ENCODE measurements at regions not wholly inside any gene's neighbourhood (a gene's known extent, or its start where the extent isn't known, plus 50 kb on each side); places are given as distances from the start of the nearest gene placed in this dataset.

DNA sequence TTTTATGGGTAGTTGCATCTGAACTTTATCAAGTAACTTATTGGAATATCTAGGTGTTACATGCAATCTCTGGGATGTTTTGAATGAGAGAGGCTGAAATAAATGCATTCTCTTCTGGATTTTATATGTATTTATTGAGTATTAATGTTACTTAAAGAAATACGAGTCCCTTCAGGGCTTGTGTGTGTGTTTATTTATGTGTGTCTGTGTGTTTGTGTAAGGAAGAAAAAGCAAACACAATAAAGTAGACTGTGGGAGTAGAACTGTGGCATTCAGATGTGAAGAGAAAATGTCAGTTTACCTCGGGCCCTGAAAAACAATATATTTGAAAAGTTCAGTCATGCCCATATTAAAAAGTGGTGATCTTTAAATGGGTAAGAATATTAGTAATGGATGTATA, 250.5 kb downstream of the RPL10L start:
- intact Hi-C loops (cut with micrococcal nuclease): no loop called here
- ChIA-PET POLR2A (no interaction called here), CTCF (no interaction called here)
- H3K36me3 Mint-ChIP-seq (ENCODE audit: low read depth): no peaks in the 10 kb centered on the region
- H3K4me1 Mint-ChIP-seq: no peaks in the 10 kb centered on the region
- H3K9me3 Mint-ChIP-seq: no peaks in the 10 kb centered on the region
- ATAC-seq (ENCODE audit: low read depth) (no peak), DNase-seq (no peak)
- H3K4me3 Mint-ChIP-seq: no peak overlapping the region
- H3K27ac Mint-ChIP-seq: no peak overlapping the region
- H3K27me3 Mint-ChIP-seq: no peaks in the 10 kb centered on the region
- no peak for TF ChIP-seq CTCF (IDR thresholded peaks at IDR 0.05)

- Mint-ChIP-seq H3K9me3 (peaks cover under 1% of the 10 kb centered on the region), H3K27me3 (no peaks in the 10 kb centered on the region), H3K36me3 (ENCODE audit: low read depth) (no peaks in the 10 kb centered on the region), H3K4me3 (no peak overlapping the region), H3K4me1 (no peaks in the 10 kb centered on the region), H3K27ac (no peak overlapping the region)
- ATAC-seq (ENCODE audit: low read depth): no peak
- intact Hi-C loops (cut with micrococcal nuclease): no loop called here
- ChIA-PET POLR2A (no interaction called here), CTCF (no interaction called here)
- no peak for DNase-seq
- no peak for TF ChIP-seq CTCF (IDR thresholded peaks at IDR 0.05)
Observed at GRCh38 chr14:46399049-46399448, 252.5 kb downstream of the RPL10L start.

DNA sequence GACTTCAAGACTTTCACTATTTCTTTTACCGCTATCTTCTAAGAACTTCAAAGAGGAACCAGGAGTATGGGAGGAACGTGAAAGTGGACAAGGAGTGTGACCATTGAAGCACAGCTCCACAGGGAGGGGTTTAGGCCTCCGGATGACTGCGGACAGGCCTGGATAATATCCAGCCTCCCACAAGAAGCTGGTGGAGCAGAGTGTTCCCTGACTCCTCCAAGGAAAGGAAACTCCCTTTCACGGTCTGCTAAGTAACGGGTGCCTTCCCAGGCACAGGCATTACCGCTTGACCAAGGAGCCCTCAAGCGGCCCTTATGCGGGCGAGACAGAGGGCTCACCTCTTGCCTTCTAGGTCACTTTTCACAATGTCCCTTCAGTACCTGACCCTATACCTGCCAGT, 267.0 kb downstream of the RPL10L start:
- Mint-ChIP-seq H3K27ac (no peak overlapping the region), H3K4me1 (no peaks in the 10 kb centered on the region), H3K27me3 (no peaks in the 10 kb centered on the region), H3K4me3 (no peak overlapping the region), H3K9me3 (peaks cover 2% of the 10 kb centered on the region), H3K36me3 (ENCODE audit: low read depth) (no peaks in the 10 kb centered on the region)
- intact Hi-C loops (cut with micrococcal nuclease): no loop called here
- ChIA-PET POLR2A (no interaction called here), CTCF (no interaction called here)
- ATAC-seq (ENCODE audit: low read depth) (no peak), DNase-seq (no peak)
- TF ChIP-seq CTCF (IDR thresholded peaks at IDR 0.05): no peak

DNA sequence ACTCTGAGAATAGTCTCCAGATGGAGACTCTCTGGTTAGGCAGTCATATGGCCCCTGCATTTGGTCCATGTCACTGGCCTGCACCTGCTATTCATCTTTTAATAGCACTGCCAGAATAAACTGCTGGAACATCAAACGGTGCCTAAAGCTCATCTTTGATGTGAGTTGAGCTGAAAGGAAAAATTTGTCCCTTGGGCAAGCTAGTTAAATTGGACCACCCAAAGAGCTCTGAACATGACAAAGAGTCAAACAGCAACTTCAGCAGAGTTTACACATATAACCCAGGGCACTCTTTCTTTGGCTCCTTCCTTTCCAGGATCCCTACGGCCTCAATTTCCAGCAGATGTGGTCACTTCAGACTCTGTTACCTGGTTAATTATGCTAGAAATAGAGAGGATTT, 269.9 kb downstream of the RPL10L start:
- ChIA-PET CTCF (no interaction called here), POLR2A (no interaction called here)
- Mint-ChIP-seq H3K27ac (no peak overlapping the region), H3K36me3 (ENCODE audit: low read depth) (no peaks in the 10 kb centered on the region), H3K4me1 (no peaks in the 10 kb centered on the region), H3K4me3 (no peak overlapping the region), H3K27me3 (no peaks in the 10 kb centered on the region), H3K9me3 (no peaks in the 10 kb centered on the region)
- intact Hi-C loops (cut with micrococcal nuclease): no loop called here
- DNase-seq (no peak), ATAC-seq (ENCODE audit: low read depth) (no peak)
- TF ChIP-seq CTCF (IDR thresholded peaks at IDR 0.05): no peak

DNA sequence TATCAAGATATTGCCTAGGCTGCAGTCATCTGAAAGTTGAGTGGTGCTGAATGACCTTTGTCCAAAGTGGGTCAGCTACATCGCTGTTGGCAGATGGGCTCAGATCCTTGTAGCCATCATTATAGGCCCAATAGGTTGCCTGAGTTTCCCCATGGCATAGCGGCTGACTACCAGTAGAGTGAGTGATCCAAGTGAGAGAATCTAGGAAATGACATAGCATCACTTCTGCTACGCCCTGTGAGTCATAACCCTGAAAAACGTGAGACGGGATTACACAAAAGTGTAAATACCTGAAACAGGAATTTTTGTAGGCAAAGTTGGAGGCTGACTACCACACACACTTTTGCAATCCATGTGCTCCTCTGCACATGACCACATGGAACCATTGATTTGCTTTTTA, 273.3 kb downstream of the RPL10L start:
- Mint-ChIP-seq H3K9me3 (peaks cover 2% of the 10 kb centered on the region), H3K27me3 (no peaks in the 10 kb centered on the region), H3K4me1 (no peaks in the 10 kb centered on the region), H3K36me3 (ENCODE audit: low read depth) (no peaks in the 10 kb centered on the region), H3K27ac (no peak overlapping the region), H3K4me3 (no peak overlapping the region)
- ATAC-seq (ENCODE audit: low read depth) (no peak), DNase-seq (no peak)
- no peak for TF ChIP-seq CTCF (IDR thresholded peaks at IDR 0.05)
- POLR2A ChIA-PET: no interaction called here
- CTCF ChIA-PET: interaction anchor here (0.5 kb wide), 1 partner anchor 9 kb away, joined by 3 read pairs; no protein-coding TSS in a partner anchor
- intact Hi-C loops (cut with micrococcal nuclease): no loop called here
